Hepatocyte (in vitro differentiated cells): ENCODE measurements at regions not wholly inside any gene's neighbourhood (a gene's known extent, or its start where the extent isn't known, plus 50 kb on each side); places are given as distances from the start of the nearest gene placed in this dataset.

Experiments used
- CTCF ChIP-seq: fragments of 200-600 bp; sonication (generic); IDR thresholded peaks from 2 replicates; pipeline ENCODE4 v1.5.1; 2016; ENCODE audit warnings: antibody characterized with exemption, mild to moderate bottlenecking; ENCODE audit not compliant: poor library complexity
- EZH2 ChIP-seq: fragments of 200-600 bp; sonication (generic); IDR thresholded peaks from 2 replicates; pipeline ENCODE4 v1.6.1; 2016; ENCODE audit warnings: antibody characterized with exemption, mild to moderate bottlenecking, borderline replicate concordance

- TF ChIP-seq CTCF (peak; percentile 46), EZH2 (no peak)
These were observed 256.3 kb downstream of the CENPC start for GRCh38 chr4:67288964-67289363.
